RWPE1 (cell line): ENCODE measurements at regions not wholly inside any gene's neighbourhood (a gene's known extent, or its start where the extent isn't known, plus 50 kb on each side); places are given as distances from the start of the nearest gene placed in this dataset.

ENCODE experiments used
- CTCF ChIA-PET: fragments of 350-600 bp; sonication (Branson Sonifier 250); formaldehyde crosslinking; extraction: SDS; loops from one replicate; lab custom pipeline; 2021; lab: Yijun Ruan, JAX
- POLR2A ChIA-PET: fragments of 400-600 bp; formaldehyde crosslinking; extraction: SDS; loops from one replicate; lab custom pipeline; 2020; ENCODE audit warnings: antibody characterized with exemption; ENCODE audit not compliant: low non-redundant PET; lab: Yijun Ruan, JAX
- DNase-seq: peaks from one replicate; pipeline ENCODE4 v3.0.0; 2012; ENCODE audit warnings: low spot score
- H3K27ac ChIP-seq: fragments of 450-650 bp; 2 replicates; pipeline ENCODE4 v1.5.1; 2017
- TF ChIP-seq, protein P1 (sequence below): fragments of 450-650 bp; conservative IDR thresholded peaks from 2 replicates; pipeline ENCODE4 v1.5.1; 2017; ENCODE audit warnings: low read depth, mild to moderate bottlenecking

GRCh38 chr1:244236101-244236500 lies 185.0 kb downstream of the ZBTB18 start:
- TF ChIP-seq, protein P1, sequence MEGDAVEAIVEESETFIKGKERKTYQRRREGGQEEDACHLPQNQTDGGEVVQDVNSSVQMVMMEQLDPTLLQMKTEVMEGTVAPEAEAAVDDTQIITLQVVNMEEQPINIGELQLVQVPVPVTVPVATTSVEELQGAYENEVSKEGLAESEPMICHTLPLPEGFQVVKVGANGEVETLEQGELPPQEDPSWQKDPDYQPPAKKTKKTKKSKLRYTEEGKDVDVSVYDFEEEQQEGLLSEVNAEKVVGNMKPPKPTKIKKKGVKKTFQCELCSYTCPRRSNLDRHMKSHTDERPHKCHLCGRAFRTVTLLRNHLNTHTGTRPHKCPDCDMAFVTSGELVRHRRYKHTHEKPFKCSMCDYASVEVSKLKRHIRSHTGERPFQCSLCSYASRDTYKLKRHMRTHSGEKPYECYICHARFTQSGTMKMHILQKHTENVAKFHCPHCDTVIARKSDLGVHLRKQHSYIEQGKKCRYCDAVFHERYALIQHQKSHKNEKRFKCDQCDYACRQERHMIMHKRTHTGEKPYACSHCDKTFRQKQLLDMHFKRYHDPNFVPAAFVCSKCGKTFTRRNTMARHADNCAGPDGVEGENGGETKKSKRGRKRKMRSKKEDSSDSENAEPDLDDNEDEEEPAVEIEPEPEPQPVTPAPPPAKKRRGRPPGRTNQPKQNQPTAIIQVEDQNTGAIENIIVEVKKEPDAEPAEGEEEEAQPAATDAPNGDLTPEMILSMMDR: no peak
- no peak overlapping the region for H3K27ac ChIP-seq
- CTCF ChIA-PET: no interaction called here
- no peak for DNase-seq
- POLR2A ChIA-PET: no interaction called here

GRCh38 chr1:244236721-244237120 lies 185.6 kb downstream of the ZBTB18 start:
- TF ChIP-seq, protein P1: no peak
- ChIA-PET CTCF (no interaction called here), POLR2A (no interaction called here)
- DNase-seq: no peak
- no peak overlapping the region for H3K27ac ChIP-seq

DNA sequence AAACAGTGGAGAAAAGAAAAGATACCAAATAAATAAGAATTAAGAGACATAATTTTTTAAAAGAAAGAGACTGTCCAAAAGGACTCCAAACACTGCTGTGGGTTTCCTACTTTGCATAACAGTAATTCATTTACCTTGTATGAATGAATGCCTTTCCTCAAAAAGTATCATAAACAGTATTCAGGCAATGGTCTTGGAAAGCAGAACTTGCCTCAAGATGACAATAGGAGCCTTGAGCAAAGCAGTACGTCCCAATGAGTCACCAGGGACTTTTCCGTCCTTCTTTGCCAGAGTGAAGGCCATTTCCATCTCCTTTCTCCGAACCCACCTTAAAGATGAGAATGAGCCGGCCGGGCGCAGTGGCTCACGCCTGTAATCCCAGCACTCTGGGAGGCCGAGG lies 186.4 kb downstream of the ZBTB18 start:
- POLR2A ChIA-PET: no interaction called here

GRCh38 chr1:244239261-244239770 lies 188.2 kb downstream of the ZBTB18 start:
- H3K27ac ChIP-seq: peak overlapping the region; percentile 53
- ChIA-PET POLR2A (no interaction called here), CTCF (interaction anchor here (0.6 kb wide), 1 partner anchor 223 kb away, joined by 6 read pairs; no protein-coding TSS in a partner anchor)
- TF ChIP-seq, protein P1: no peak
- peak; percentile 64 for DNase-seq

More for the DNA sequence above, 186.4 kb downstream of the ZBTB18 start:
- TF ChIP-seq, protein P1: no peak
- CTCF ChIA-PET: no interaction called here
- no peak for DNase-seq
- H3K27ac ChIP-seq: no peak overlapping the region

DNA sequence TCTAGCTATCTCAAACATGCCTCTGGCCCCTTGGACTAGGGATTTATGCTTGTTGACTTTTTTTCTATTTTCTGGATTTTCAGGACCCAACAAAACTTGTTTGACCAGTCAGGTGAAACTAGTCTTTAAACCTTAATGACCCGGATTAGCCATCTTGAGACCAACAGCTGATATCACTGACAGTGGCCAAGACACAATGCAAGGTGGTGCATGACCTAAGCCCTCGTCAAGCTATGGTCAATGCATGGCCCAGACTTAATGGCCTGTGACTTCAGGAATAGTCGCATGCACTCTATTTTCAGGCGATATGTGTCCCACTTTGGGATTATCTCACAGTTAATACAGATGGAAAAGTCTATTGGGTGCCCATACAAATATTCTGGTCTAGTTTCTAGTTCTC lies 190.4 kb downstream of the ZBTB18 start:
- no peak overlapping the region for H3K27ac ChIP-seq
- TF ChIP-seq, protein P1: no peak
- no peak for DNase-seq
- ChIA-PET POLR2A (no interaction called here), CTCF (interaction anchor here (0.7 kb wide), 1 partner anchor 20 kb away, joined by 3 read pairs; no protein-coding TSS in a partner anchor)

GRCh38 chr1:244242446-244242845 lies 191.4 kb downstream of the ZBTB18 start:
- no peak for DNase-seq
- no peak overlapping the region for H3K27ac ChIP-seq
- TF ChIP-seq, protein P1: no peak
- ChIA-PET POLR2A (no interaction called here), CTCF (no interaction called here)
